Hematopoietic multipotent progenitor cell treated with erythropoietin and hydrocortisone succinate and interleukin-3 and kit ligand, for 6 days (in vitro differentiated cells): ENCODE measurements at regions not wholly inside any gene's neighbourhood (a gene's known extent, or its start where the extent isn't known, plus 50 kb on each side); places are given as distances from the start of the nearest gene placed in this dataset.

Experiments
- DNase-seq: peaks from one replicate; pipeline ENCODE4 v3.0.0-alpha.2; 2015

DNA sequence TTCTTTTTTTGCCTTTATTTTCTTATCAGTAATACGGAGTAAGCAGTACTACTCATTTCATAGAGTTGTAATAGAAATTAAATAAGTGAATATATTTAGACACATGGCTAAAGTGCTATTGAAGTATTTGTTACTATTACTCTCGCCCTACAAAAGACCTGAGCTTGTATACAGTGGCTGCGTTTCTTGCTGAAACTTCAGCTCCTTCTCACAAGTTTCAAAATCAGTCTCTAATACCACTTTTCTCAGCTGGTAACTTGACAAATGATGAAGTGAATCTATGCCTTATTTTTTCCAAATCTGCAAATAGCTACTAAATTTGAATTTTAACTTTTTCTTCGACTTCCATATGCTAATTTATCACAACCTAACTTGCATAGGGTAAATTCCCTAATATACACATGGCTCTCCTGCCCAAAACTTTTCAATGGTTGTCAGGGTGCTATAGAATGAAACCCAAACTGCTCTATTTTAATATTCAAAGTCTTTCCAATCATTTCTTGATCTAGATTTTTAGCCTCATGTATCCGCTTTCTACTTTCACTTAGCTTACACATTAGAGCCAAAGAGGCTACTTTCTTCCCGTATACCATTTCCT is 347.8 kb upstream of the GULP1 start:
- DNase-seq = no peak

DNA sequence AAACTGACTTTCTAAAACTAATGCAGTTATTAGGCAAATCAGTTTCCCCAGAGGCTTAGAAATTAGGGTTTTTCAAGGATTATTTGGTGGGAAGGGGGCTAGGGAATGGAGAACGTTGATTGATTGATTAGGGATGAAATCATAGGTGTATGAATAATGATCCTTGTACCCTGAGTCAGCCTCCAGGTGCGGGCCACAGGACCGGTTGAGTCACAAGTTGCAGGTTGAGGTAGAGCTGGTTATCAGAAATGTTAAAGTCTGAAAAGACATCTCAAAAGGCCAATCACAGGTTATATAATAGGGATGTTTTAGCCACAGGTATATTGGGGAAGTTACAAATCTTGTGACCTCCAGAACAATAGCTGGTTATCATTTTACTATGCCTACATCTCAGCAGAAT is 341.8 kb upstream of the GULP1 start:
- no peak for DNase-seq

DNA sequence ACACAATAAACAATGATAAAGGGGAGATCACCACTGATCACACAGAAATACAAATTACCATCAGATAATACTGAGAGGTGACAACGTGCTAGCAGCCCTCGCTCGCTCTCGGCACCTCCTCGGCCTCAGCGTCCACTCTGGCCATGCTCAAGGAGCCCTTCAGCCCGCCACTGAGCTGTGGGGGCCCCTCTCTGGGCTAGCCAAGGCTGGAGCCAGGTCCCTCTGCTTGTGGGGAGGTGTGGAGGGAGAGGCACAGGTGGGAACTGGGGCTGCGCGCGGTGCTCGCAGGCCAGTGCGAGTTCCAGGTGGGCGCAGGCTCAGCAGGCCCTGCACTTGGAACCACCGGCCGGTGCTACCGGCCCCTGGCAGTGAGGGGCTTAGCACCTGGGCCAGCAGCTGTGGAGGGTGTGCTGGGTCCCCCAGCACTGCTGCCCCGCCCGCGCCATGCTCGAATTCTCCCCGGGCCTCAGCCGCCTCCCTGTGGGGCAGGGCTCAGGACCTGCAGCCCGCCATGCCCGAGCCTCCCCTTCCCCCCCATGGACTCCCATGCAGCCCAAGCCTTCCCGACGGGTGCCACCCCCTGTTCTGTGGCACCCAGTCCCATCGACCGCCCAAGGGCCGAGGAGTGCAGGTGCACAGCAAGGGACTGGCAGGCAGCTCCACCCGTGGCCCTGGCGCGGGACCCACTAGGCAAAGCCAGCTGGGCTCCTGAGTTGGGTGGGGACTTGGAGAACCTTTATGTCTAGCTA is 340.0 kb upstream of the GULP1 start:
- DNase-seq = no peak

DNA sequence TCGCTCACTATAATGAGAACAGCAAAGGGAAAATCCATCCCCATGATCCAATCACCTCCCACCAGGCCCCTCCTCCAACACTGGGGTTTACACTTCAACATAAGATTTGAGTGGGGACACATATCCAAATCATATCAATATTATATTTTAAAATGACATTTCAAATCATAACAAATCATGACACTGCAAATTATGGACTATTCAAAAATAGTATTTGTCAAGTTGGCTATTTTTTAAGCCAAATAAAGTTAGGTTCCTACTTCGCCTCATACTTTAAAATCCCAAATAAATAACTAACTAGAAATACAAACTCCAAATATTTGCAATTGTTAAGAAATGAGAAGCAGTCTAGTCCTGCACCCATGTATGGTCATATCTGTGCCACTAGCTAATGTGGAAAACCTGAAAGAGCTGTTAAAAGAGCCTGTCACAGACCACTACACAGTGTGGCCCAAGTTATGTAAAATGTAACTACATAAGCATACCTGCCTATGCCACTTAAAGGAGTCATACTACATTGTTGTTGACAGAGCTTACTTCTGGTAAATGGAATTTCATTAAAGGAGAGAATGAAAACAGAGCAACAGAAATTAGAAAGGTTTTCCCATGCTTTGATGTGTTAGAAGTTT is 334.7 kb upstream of the GULP1 start:
- DNase-seq = no peak

DNA sequence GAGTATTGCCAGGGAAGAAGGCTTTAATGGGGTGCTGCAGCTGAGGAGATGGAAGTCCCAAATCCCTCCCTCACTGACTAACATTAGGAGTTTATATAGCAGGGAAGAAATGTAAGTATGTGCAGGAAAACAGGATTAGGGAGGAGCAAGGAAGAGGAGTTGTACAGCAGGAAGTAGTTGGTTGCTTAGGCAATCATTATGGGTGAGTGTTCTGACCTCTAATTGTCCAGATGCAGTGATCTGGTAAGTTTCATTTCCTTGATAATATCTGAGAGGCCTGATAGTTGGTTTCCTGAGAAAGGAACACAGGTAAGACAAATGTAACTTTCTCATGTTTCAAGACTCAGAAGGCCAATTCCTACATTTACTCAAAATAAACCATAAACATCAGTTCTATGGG is 331.9 kb upstream of the GULP1 start:
- no peak for DNase-seq

DNA sequence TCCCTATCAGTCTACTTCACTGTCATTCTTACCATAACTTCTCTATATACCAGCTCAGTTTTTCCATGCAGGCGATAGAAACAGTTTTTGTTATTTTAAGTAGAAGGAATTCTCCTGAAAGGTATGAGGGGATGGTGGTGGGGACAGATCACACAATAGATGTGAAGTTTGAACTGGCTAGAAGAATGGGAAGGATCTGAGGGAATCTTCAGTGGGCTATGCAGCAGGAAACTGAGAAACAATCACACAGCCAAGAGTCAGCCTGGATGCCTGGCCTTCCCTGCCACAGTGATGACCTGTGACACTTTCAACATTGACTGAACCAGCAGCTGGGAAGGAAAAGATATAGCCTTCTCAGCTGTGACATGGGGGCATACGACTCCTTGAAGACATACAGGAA is 329.1 kb upstream of the GULP1 start:
- no peak for DNase-seq

DNA sequence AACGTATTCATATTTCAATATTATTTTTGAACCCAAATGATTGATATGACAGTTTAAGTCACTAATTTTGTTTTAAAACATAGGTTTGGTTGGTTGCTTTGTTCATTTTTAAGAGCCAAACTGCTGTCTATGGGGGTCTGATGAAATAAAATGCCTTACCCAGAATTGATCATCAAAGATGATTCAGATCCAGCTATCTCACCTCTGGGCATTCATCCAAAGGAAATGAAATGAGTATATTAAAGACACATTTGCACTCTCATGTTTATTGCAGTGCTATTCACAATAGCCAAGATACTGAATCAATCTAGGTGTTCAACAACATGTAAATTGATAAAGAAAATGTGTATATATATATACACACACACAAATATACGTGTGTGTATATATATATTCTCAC is 326.9 kb upstream of the GULP1 start:
- no peak for DNase-seq

GRCh38 chr2:187966924-187967323 is 324.8 kb upstream of the GULP1 start:
- no peak for DNase-seq

- no peak for DNase-seq
Measured at GRCh38 chr2:187971893-187972292, 319.8 kb upstream of the GULP1 start.

DNA sequence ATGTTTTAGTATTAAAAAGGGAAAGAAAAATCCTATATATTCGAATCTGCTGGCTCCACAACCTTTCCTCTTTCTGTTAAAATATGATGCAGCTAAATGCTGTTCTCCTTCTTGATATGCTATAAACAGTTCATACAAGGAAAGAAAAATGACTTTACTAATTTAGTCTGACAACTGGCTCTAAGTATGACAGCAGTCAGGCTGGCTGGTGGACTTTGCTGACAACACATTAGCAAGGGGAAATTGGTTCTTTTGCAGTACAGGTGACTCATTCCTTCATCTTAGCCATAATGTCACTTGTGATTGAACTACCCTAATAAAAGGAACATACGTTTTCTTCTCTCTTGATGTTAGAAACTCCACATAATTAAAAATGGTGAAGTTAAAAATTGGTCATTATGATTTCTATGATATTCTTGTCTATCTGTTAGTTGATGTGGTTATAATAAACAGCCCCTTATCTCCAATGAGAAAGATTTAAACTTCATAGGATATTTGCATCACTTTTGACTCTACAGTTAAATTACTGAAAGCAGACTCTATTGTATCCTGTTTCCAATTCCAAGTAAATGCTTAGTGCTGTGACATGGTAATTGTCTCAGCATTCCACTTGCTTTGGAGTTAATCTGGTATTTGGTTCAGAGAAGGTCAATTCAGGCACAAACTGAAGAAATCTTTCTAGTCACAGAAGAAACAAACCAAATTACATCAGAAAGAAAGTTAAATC is 315.3 kb upstream of the GULP1 start:
- DNase-seq = no peak

- no peak for DNase-seq
Measured at GRCh38 chr2:187976986-187977333, 314.7 kb upstream of the GULP1 start.

GRCh38 chr2:187978356-187978755 is 313.3 kb upstream of the GULP1 start:
- no peak for DNase-seq

DNA sequence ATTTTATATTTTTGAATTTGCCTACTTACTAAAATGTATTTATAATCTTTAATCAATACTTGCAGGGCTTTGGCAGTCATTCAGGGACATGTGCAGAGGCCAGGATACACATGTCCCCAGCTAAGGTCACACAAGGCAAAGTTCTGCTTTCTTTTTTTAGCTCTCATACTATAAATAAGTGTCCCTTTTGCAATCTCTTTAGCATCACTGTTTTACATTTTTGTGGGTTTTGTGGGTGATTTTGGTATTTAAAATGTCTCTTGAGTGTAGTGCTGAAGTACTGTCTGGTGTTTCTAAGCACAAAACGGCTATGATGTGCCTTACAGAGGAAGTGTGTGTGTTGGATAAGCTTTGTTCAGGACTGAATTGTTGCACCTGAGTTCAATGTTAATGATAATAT is 309.0 kb upstream of the GULP1 start:
- peak; percentile 43 for DNase-seq

- no peak for DNase-seq
Measured at GRCh38 chr2:187985195-187985594, 306.5 kb upstream of the GULP1 start.

DNA sequence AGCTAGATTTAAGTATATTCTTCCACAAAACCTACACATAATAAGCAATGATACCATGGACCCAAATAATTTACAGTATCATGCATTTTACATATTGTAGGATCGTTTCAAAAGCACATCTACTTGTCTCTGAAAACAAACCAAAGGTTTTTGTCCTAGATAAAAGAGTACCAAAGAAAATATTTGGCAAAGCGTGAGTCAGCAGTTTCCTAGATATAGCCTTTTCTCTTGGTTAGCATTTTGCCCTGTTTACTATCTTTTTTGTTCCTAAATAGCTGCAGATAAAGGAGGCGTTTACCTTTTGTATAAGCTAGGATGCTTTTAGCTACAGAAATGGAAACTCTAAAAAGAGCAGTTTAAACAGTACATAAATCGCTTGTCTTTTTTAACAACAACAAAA is 305.8 kb upstream of the GULP1 start:
- DNase-seq = peak; percentile 54

- DNase-seq = no peak
Measured at GRCh38 chr2:187986390-187987105, 305.1 kb upstream of the GULP1 start.

GRCh38 chr2:187988348-187988747 is 303.3 kb upstream of the GULP1 start:
- no peak for DNase-seq

DNA sequence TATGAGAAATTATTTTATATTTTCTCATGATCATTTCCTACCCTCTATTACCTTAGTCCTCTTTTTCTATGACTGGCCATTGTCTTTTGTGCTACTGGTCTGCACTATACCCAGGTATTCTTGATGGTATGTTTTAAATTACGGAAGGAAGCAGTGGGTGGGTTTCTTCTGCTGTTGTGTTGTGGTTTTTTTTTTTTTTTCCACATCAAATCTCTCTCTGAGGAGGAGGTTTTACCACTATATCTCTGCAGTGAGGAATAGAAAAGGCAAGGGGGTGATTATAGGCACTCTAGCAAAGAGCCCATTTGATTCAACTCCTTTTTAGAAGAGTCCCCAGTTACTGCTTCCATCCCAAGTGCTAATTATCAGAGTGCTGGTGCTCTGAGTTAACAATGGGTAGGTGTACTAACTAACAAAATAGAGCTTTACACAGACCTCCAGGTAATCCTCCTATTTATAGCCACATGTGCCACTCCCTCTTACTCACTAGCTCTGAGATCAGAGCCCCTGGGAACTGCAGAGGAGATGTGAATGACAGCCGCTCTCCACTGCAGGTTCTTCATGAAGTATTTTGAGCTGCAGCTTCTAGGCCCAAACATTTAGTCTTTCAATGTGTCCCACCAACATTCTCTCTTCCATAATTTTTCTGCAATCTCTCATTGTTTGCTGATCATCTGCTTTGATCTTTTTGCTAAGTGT is 301.6 kb upstream of the GULP1 start:
- DNase-seq = no peak

GRCh38 chr2:187991389-187991788 is 300.3 kb upstream of the GULP1 start:
- no peak for DNase-seq

DNA sequence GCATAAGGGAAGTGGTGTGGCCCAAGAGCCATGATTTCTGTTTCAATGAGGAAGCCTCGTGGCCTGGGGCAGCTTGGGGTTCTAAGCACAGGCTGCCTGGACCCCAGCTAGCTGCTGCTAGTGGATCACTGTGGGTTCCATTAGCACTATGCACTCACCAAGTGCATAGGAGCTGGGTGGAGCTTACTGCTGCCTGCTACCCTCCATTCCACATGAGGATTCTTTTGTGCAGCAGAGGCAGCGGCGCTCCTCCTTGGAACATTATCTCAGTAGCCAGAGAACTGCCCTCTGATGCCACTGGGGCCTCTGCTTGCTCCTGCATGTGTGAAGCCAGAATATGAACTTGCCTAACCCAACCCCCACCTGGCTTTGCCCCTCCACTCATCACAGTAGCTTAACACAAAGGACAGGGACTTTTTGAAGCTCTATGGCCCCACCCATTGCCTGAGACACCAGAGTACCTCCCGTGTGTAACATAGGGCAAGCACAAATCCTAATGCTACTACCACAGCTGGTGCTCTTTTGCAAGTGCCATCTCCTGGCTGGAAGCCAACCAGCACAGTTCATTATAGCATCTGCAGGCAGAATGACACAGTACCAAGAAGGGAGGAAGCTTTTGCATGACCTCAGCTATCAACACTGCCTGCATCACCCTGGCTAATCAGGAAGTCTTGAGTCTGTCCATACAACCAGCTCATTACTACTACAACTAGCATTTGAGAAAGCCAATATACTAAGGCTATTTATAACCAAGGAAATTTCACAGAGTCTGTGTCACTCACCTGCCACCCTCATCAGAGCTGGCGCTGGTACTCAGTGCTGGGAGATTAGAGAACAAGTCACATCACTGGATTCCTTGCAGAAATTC is 297.0 kb upstream of the GULP1 start:
- peak; percentile 19 for DNase-seq

DNA sequence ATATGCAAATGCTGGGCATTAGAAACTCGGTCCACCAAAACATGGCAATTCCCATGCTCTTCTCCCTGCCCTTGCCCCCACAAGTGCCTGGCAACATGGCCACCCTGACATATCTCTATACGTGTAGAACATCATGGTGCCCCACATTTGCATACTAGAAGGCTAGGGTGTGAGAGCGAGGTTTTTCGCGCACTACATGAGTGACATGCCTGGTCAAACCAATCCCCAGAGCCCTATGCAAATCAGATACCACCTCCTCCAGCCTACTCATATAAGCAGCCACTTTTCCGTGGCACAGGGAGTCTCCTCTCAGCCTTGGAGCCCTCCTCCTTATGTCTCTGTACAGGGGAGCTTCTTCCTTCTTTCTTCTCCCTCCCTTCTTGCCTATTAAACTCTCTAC is 296.1 kb upstream of the GULP1 start:
- DNase-seq = no peak

- no peak for DNase-seq
Measured at GRCh38 chr2:187996630-187997029, 295.0 kb upstream of the GULP1 start.
